GM12878 (cell line): ENCODE measurements at regions not wholly inside any gene's neighbourhood (a gene's known extent, or its start where the extent isn't known, plus 50 kb on each side); places are given as distances from the start of the nearest gene placed in this dataset.

ENCODE experiments used
- CBFB ChIP-seq: IDR thresholded peaks from 2 replicates; pipeline ENCODE4 v1.6.1; 2016; ENCODE audit warnings: antibody characterized with exemption, low read depth
- CEBPB ChIP-seq, 2 experiments: fragments of 150-350 bp in 1 of 2; IDR thresholded peaks; 2 replicates each; pipeline ENCODE4 v1.6.1; 2012 to 2014; ENCODE audit warnings: low read depth in 2 of 2, low read length in 2 of 2, borderline replicate concordance in 1 of 2, inconsistent platforms in 1 of 2
- EZH2 ChIP-seq: IDR thresholded peaks from 2 replicates; pipeline ENCODE4 v1.6.1; 2012; ENCODE audit warnings: low read depth, mild to moderate bottlenecking, control low read depth, inconsistent platforms, low read length, borderline replicate concordance; ENCODE audit not compliant: control insufficient read depth
- HDAC2 ChIP-seq: fragments of 200-600 bp; sonication (generic); IDR thresholded peaks from 2 replicates; pipeline ENCODE4 v1.6.1; 2017
- POLR2A ChIP-seq: IDR thresholded peaks from 2 replicates; pipeline ENCODE4 v1.6.1; 2011; ENCODE audit warnings: low read depth, mild to moderate bottlenecking, low read length
- TF ChIP-seq, protein P1 (sequence below), 3 experiments: IDR thresholded peaks in 2 of 3; conservative IDR thresholded peaks in 1 of 3; 2 replicates each; pipeline ENCODE4 v1.5.1; 2011; ENCODE audit warnings: low read depth in 3 of 3, low read length in 3 of 3, mild to moderate bottlenecking in 3 of 3, control low read depth in 2 of 3, moderate library complexity in 2 of 3, inconsistent platforms in 1 of 3, mixed read lengths in 1 of 3; ENCODE audit not compliant: control insufficient read depth in 2 of 3, insufficient read depth in 1 of 3; ENCODE audit errors: extremely low read depth in 1 of 3

DNA sequence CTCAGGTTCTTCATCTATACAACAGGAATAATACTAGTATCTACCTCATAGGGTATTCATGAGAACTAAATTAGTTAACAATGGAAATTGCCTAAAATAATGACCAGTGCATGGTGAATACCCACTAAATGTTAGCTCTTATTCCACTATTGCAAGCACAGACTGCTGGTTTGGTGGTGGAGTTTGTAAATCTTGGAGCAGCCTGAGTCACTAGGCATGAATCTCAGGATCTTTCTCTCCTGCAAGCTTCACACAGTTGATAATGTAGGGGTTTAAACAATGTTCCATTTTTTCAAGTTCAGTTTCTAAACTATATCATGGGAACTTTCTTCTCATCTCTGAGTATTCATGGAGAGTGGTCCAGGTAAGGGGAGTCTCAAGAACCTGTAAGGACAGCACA, 84.0 kb downstream of the OSR1 start:
- TF ChIP-seq POLR2A (no peak), CBFB (no peak), HDAC2 (no peak), CEBPB (IDR thresholded peaks at IDR 0.05; ENCODE audit: borderline replicate concordance in 1 of 2, low read depth in 2 of 2, low read length in 2 of 2) (no peak), EZH2 (no peak)
- TF ChIP-seq, protein P1, sequence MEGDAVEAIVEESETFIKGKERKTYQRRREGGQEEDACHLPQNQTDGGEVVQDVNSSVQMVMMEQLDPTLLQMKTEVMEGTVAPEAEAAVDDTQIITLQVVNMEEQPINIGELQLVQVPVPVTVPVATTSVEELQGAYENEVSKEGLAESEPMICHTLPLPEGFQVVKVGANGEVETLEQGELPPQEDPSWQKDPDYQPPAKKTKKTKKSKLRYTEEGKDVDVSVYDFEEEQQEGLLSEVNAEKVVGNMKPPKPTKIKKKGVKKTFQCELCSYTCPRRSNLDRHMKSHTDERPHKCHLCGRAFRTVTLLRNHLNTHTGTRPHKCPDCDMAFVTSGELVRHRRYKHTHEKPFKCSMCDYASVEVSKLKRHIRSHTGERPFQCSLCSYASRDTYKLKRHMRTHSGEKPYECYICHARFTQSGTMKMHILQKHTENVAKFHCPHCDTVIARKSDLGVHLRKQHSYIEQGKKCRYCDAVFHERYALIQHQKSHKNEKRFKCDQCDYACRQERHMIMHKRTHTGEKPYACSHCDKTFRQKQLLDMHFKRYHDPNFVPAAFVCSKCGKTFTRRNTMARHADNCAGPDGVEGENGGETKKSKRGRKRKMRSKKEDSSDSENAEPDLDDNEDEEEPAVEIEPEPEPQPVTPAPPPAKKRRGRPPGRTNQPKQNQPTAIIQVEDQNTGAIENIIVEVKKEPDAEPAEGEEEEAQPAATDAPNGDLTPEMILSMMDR (IDR thresholded peaks at IDR 0.05 in 2 of 3, conservative IDR thresholded peaks at IDR 0.05 in 1 of 3; ENCODE audit: control insufficient read depth in 2 of 3, extremely low read depth in 1 of 3, insufficient read depth in 1 of 3, low read depth in 3 of 3, low read length in 3 of 3), result no peak
